ENCODE measurements at regions not wholly inside any gene's neighbourhood (a gene's known extent, or its start where the extent isn't known, plus 50 kb on each side); places are given as distances from the start of the nearest gene placed in this dataset.

GRCh38 chr1:214136324-214136919 is 144.5 kb upstream of the SMYD2 start:
- ChIA-PET CTCF (ENCODE audit: unreplicated experiment) (no interaction called here), POLR2A (interaction anchor here (0.6 kb wide), 1 partner anchor 798 kb away, joined by 5 read pairs; no protein-coding TSS in a partner anchor)
- TF ChIP-seq CTCF (conservative IDR thresholded peaks at IDR 0.05; ENCODE audit: low read length) (no peak), EZH2phosphoT487 (IDR thresholded peaks at IDR 0.05; ENCODE audit: borderline replicate concordance, low read depth, low read length) (no peak)
- Histone ChIP-seq H3K79me2 (ENCODE audit: insufficient read depth, low read depth, low read length) (no peaks in the 10 kb centered on the region), H3K9me2 (ENCODE audit: insufficient read depth, low read length) (no peaks in the 10 kb centered on the region), H3K36me3 (ENCODE audit: insufficient read depth, low read length) (no peaks in the 10 kb centered on the region), H2AFZ (ENCODE audit: low read length) (no peak overlapping the region), H3K4me3 (ENCODE audit: low read depth, low read length, poor library complexity, severe bottlenecking) (no peak overlapping the region), H3K4me2 (ENCODE audit: low read length) (no peak overlapping the region), H3K27ac (ENCODE audit: low read depth, low read length, poor library complexity, severe bottlenecking) (no peak overlapping the region), H4K20me1 (ENCODE audit: insufficient read depth, low read length) (no peaks in the 10 kb centered on the region), H3K4me1 (ENCODE audit: insufficient read depth, low read length, poor library complexity, severe bottlenecking) (no peaks in the 10 kb centered on the region), H3K9me3 (ENCODE audit: low read length) (no peaks in the 10 kb centered on the region)
- DNase-seq (ENCODE audit: low spot score) = no peak
- BruUV-seq (replicated peaks) = no TSS peak
- intact Hi-C loops (cut with micrococcal nuclease; ENCODE audit: unreplicated experiment) = no loop called here

- TF ChIP-seq EZH2phosphoT487 (IDR thresholded peaks at IDR 0.05; ENCODE audit: borderline replicate concordance, low read depth, low read length) = no peak
- TF ChIP-seq CTCF (conservative IDR thresholded peaks at IDR 0.05; ENCODE audit: low read length) = no peak
- H3K4me2 ChIP-seq (ENCODE audit: low read length) = no peak overlapping the region
- no peak for DNase-seq (ENCODE audit: low spot score)
- H3K4me3 ChIP-seq (ENCODE audit: low read depth, low read length, poor library complexity, severe bottlenecking) = no peak overlapping the region
- no peaks in the 10 kb centered on the region for H4K20me1 ChIP-seq (ENCODE audit: insufficient read depth, low read length)
- BruUV-seq (replicated peaks) = no TSS peak
- no peaks in the 10 kb centered on the region for H3K9me2 ChIP-seq (ENCODE audit: insufficient read depth, low read length)
- H3K27ac ChIP-seq (ENCODE audit: low read depth, low read length, poor library complexity, severe bottlenecking) = no peak overlapping the region
- H3K9me3 ChIP-seq (ENCODE audit: low read length) = no peaks in the 10 kb centered on the region
- ChIA-PET CTCF (ENCODE audit: unreplicated experiment) (no interaction called here), POLR2A (interaction anchor here (0.7 kb wide), 1 partner anchor 101 kb away, joined by 3 read pairs; no protein-coding TSS in a partner anchor)
- no peak overlapping the region for H2AFZ ChIP-seq (ENCODE audit: low read length)
- no peaks in the 10 kb centered on the region for H3K36me3 ChIP-seq (ENCODE audit: insufficient read depth, low read length)
- H3K4me1 ChIP-seq (ENCODE audit: insufficient read depth, low read length, poor library complexity, severe bottlenecking) = no peaks in the 10 kb centered on the region
- no peaks in the 10 kb centered on the region for H3K79me2 ChIP-seq (ENCODE audit: insufficient read depth, low read depth, low read length)
- intact Hi-C loops (cut with micrococcal nuclease; ENCODE audit: unreplicated experiment) = no loop called here
Observed at GRCh38 chr1:214141486-214141885, 139.5 kb upstream of the SMYD2 start.

Data from OCI-LY7 (cell line).